RCC 7860 (cell line): ENCODE measurements at regions not wholly inside any gene's neighbourhood (a gene's known extent, or its start where the extent isn't known, plus 50 kb on each side); places are given as distances from the start of the nearest gene placed in this dataset.

ENCODE experiments used
- DNase-seq: peaks from one replicate; pipeline ENCODE4 v3.0.0-alpha.2; 2015; ENCODE audit warnings: low spot score
- FAIRE-seq: peaks from 2 replicates; lab custom pipeline; 2012; peaks lifted over from hg19 to GRCh38; lab: Jason Lieb, UNC

DNA sequence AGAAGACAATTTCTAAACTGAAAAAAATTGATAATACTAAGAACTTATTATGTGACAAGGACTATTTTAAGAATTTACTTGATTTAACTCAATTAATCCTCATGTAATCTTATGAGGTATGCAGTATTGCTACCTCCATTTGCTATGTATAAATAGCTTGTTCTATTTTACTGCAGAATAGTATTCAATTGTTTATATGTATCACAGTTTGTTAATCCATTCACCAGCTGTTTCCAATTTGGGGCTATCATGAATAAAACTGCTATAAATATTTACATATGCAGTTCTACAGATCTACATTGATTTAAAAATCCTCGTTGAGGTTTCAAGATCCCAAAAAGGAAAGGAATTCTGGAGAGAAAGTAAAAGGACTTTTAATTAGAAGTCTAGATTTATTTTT, 54.8 kb upstream of the DOCK10 start:
- FAIRE-seq = no peak
- DNase-seq = no peak
